Epithelial cell of prostate (primary cell): ENCODE measurements at regions not wholly inside any gene's neighbourhood (a gene's known extent, or its start where the extent isn't known, plus 50 kb on each side); places are given as distances from the start of the nearest gene placed in this dataset.

Experiments
- DNase-seq: peaks from one replicate; pipeline ENCODE4 v3.0.0-alpha.2; 2011; ENCODE audit warnings: low read depth, low spot score
- H3K27ac ChIP-seq: fragments of 450-650 bp; 2 replicates; pipeline ENCODE4 v1.5.1; 2017; ENCODE audit warnings: mild to moderate bottlenecking

- DNase-seq, result no peak
- no peak overlapping the region for H3K27ac ChIP-seq
These were observed 51.4 kb downstream of the MRPL36 start for GRCh38 chr5:1748271-1748670.

GRCh38 chr5:1747803-1748085 lies 51.9 kb downstream of the MRPL36 start:
- H3K27ac ChIP-seq, result no peak overlapping the region
- no peak for DNase-seq

- no peak for DNase-seq
- no peak overlapping the region for H3K27ac ChIP-seq
These were observed 52.4 kb downstream of the MRPL36 start for GRCh38 chr5:1747079-1747802.

GRCh38 chr5:1746371-1747078 lies 53.1 kb downstream of the MRPL36 start:
- no peak overlapping the region for H3K27ac ChIP-seq
- DNase-seq, result no peak

GRCh38 chr5:1745796-1746370 lies 53.8 kb downstream of the MRPL36 start:
- H3K27ac ChIP-seq, result no peak overlapping the region
- no peak for DNase-seq

GRCh38 chr5:1745123-1745795 lies 54.4 kb downstream of the MRPL36 start:
- no peak overlapping the region for H3K27ac ChIP-seq
- DNase-seq, result no peak

GRCh38 chr5:1744393-1745122 lies 55.1 kb downstream of the MRPL36 start:
- no peak overlapping the region for H3K27ac ChIP-seq
- DNase-seq, result no peak

GRCh38 chr5:1743769-1744085 lies 55.9 kb downstream of the MRPL36 start:
- no peak overlapping the region for H3K27ac ChIP-seq
- no peak for DNase-seq

GRCh38 chr5:1743061-1743768 lies 56.4 kb downstream of the MRPL36 start:
- H3K27ac ChIP-seq, result no peak overlapping the region

GRCh38 chr5:1737790-1738405 lies 61.7 kb downstream of the MRPL36 start:
- H3K27ac ChIP-seq, result no peak overlapping the region
- no peak for DNase-seq

More at GRCh38 chr5:1743061-1743768, 56.4 kb downstream of the MRPL36 start:
- DNase-seq, result no peak

GRCh38 chr5:1736889-1737711 lies 62.5 kb downstream of the MRPL36 start:
- H3K27ac ChIP-seq, result no peak overlapping the region
- DNase-seq, result no peak

GRCh38 chr5:1736065-1736464 lies 63.6 kb downstream of the MRPL36 start:
- H3K27ac ChIP-seq, result no peak overlapping the region
- no peak for DNase-seq

GRCh38 chr5:1735320-1735970 lies 64.2 kb downstream of the MRPL36 start:
- no peak for DNase-seq
- no peak overlapping the region for H3K27ac ChIP-seq

- no peak for DNase-seq
These were observed 64.7 kb downstream of the MRPL36 start for GRCh38 chr5:1734908-1735289.

GRCh38 chr5:1734271-1734907 lies 65.2 kb downstream of the MRPL36 start:
- no peak overlapping the region for H3K27ac ChIP-seq
- DNase-seq, result no peak

More at GRCh38 chr5:1734908-1735289, 64.7 kb downstream of the MRPL36 start:
- no peak overlapping the region for H3K27ac ChIP-seq

GRCh38 chr5:1733369-1733768 lies 66.3 kb downstream of the MRPL36 start:
- no peak for DNase-seq
- no peak overlapping the region for H3K27ac ChIP-seq

- DNase-seq, result no peak
- no peak overlapping the region for H3K27ac ChIP-seq
These were observed 66.7 kb downstream of the MRPL36 start for GRCh38 chr5:1732945-1733344.
